ENCODE measurements at regions not wholly inside any gene's neighbourhood (a gene's known extent, or its start where the extent isn't known, plus 50 kb on each side); places are given as distances from the start of the nearest gene placed in this dataset.

- TF ChIP-seq, protein P1, sequence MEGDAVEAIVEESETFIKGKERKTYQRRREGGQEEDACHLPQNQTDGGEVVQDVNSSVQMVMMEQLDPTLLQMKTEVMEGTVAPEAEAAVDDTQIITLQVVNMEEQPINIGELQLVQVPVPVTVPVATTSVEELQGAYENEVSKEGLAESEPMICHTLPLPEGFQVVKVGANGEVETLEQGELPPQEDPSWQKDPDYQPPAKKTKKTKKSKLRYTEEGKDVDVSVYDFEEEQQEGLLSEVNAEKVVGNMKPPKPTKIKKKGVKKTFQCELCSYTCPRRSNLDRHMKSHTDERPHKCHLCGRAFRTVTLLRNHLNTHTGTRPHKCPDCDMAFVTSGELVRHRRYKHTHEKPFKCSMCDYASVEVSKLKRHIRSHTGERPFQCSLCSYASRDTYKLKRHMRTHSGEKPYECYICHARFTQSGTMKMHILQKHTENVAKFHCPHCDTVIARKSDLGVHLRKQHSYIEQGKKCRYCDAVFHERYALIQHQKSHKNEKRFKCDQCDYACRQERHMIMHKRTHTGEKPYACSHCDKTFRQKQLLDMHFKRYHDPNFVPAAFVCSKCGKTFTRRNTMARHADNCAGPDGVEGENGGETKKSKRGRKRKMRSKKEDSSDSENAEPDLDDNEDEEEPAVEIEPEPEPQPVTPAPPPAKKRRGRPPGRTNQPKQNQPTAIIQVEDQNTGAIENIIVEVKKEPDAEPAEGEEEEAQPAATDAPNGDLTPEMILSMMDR (IDR thresholded peaks at IDR 0.05; ENCODE audit: insufficient read depth, low read length, poor library complexity, severe bottlenecking): no peak
- no peak for TF ChIP-seq EZH2phosphoT487 (conservative IDR thresholded peaks at IDR 0.05; ENCODE audit: low read length)
Observed at GRCh38 chr7:82559193-82559805, 115.7 kb upstream of the CACNA2D1 start.
